ENCODE measurements at regions not wholly inside any gene's neighbourhood (a gene's known extent, or its start where the extent isn't known, plus 50 kb on each side); places are given as distances from the start of the nearest gene placed in this dataset.

DNA sequence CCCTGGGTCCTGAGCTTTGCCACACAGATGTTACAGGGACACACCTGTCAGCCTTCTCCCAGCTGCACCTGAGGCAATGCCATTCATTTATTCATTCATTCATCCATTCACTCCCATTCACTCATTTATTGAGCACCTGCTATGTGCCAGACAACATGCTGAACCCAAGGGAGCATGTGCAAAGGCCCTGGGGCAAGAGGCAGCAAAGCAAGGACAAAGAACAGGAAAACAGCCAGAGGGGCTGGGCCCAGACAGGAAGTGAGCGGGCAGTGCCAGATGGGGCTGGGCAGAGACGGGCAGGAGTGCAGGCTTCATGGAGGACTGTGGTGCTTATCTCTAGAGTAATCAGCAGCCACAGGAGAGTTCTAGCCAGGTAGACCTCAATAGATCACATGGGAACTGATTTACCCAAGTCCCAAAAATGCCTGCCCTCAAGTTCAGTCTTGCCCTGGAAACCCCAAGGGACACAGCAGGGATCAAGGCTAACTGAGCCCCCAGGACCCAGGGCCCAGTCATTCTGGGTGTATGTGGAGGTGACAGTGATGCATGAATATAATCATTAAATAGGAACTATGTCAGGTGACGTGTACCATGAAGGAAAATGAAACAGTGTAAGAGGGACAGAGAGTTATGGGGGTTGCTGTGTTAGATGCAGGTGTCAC is 530.3 kb downstream of the MATN1 start:
- CTCF ChIA-PET: no interaction called here
- POLR2A ChIA-PET (ENCODE audit: low non-redundant PET): no interaction called here
- H3K27ac ChIP-seq: no peak overlapping the region
- no peak for TF ChIP-seq CTCF (conservative IDR thresholded peaks at IDR 0.05; ENCODE audit: low read depth)
- no peak for DNase-seq (ENCODE audit: low spot score)

GRCh38 chr1:30191154-30191702 is 532.2 kb downstream of the MATN1 start:
- TF ChIP-seq CTCF (conservative IDR thresholded peaks at IDR 0.05; ENCODE audit: low read depth): no peak
- H3K27ac ChIP-seq: peak overlapping the region; percentile 74
- CTCF ChIA-PET: interaction anchor here (0.6 kb wide), 1 partner anchor 293 kb away, joined by 4 read pairs; no protein-coding TSS in a partner anchor
- POLR2A ChIA-PET (ENCODE audit: low non-redundant PET): no interaction called here
- peak; percentile 56 for DNase-seq (ENCODE audit: low spot score)

GRCh38 chr1:30190511-30191153 is 532.8 kb downstream of the MATN1 start:
- POLR2A ChIA-PET (ENCODE audit: low non-redundant PET): no interaction called here
- CTCF ChIA-PET: interaction anchor here (0.7 kb wide), 1 partner anchor 12 kb away, joined by 4 read pairs; no protein-coding TSS in a partner anchor
- no peak for TF ChIP-seq CTCF (conservative IDR thresholded peaks at IDR 0.05; ENCODE audit: low read depth)
- no peak for DNase-seq (ENCODE audit: low spot score)
- peak overlapping the region; percentile 74 for H3K27ac ChIP-seq

DNA sequence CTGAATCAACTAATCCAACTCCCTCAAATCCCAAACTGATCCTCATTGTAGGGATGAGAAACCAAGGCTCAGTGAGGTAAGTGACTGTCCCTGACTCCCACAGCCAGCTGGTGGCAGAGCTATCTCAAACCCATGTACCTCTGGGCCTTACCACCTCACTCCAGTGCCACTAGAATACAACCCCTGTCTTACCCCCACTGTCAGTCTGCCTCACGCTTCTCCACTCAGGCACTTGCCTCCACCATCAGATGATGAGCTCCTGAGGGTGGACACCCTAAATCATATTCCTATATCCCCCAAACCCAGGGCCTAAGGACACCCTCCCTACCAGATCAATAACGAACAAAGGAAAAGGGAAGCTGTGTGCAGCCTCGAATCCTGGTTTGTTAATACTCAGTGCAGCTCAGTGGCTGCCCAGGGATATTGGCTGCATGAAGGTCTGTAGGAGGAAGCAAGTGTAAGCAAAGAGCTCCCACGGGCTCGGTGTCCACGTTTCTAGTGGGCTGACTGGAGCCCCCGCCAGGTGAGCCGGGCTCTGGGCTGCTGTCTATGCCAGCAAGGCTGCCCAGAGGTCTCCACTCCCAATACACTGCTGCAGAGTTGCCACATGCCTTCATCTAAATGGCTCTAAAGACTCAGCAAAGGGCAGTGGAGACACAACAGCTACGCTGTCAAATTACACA is 533.4 kb downstream of the MATN1 start:
- ChIA-PET POLR2A (ENCODE audit: low non-redundant PET) (no interaction called here), CTCF (interaction anchor here (0.6 to 0.7 kb wide), 2 partner anchors 11 to 61 kb away, joined by 3 to 4 read pairs; no protein-coding TSS in a partner anchor)
- no peak overlapping the region; the same call in 1 of the 2 replicates for H3K27ac ChIP-seq

GRCh38 chr1:30188999-30189398 is 534.4 kb downstream of the MATN1 start:
- DNase-seq (ENCODE audit: low spot score): no peak
- no peak for TF ChIP-seq CTCF (conservative IDR thresholded peaks at IDR 0.05; ENCODE audit: low read depth)
- CTCF ChIA-PET: no interaction called here
- POLR2A ChIA-PET (ENCODE audit: low non-redundant PET): no interaction called here
- no peak overlapping the region for H3K27ac ChIP-seq

More for the DNA sequence above, 533.4 kb downstream of the MATN1 start:
- TF ChIP-seq CTCF (conservative IDR thresholded peaks at IDR 0.05; ENCODE audit: low read depth): no peak
- DNase-seq (ENCODE audit: low spot score): no peak

DNA sequence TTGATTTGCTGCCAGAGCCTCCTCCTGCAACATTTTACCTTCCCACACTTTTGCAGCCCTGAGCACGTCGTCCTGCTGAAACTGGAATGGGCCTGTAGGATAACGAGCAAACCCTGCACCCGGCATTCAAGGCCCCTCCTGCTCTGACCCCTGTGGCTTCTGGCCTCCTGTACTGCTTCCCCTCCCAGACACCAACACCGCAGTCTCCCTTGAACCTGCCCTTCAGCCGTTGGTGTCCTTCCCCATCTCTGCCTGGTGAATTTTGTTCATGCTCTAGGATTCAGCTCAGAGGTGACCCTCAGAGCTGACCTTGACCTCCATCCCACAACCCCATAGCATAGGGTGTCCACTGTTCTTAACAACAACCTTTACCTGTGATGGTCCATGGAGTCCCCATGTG is 535.1 kb downstream of the MATN1 start:
- CTCF ChIA-PET: no interaction called here
- TF ChIP-seq CTCF (conservative IDR thresholded peaks at IDR 0.05; ENCODE audit: low read depth): no peak
- POLR2A ChIA-PET (ENCODE audit: low non-redundant PET): no interaction called here
- no peak for DNase-seq (ENCODE audit: low spot score)
- no peak overlapping the region for H3K27ac ChIP-seq

All from RWPE1 (cell line).